ENCODE measurements at regions not wholly inside any gene's neighbourhood (a gene's known extent, or its start where the extent isn't known, plus 50 kb on each side); places are given as distances from the start of the nearest gene placed in this dataset.

- TF ChIP-seq FOXJ3 (CRISPR knock-in tag; IDR thresholded peaks at IDR 0.05) (no peak), EP300 (IDR thresholded peaks at IDR 0.05; ENCODE audit: borderline replicate concordance in 1 of 2, low read depth in 1 of 2, low read length in 1 of 2) (no peak), CTCF (IDR thresholded peaks at IDR 0.05) (no peak), MEF2A (IDR thresholded peaks at IDR 0.05; ENCODE audit: borderline replicate concordance, low read depth) (no peak), RFX5 (IDR thresholded peaks at IDR 0.05; ENCODE audit: low read length) (no peak), CHD2 (IDR thresholded peaks at IDR 0.05; ENCODE audit: low read length, partially characterized antibody) (no peak)
Measured at GRCh38 chr6:105553171-105553570, 150.3 kb upstream of the PREP start.
